T1000 (cell line): ENCODE measurements at regions not wholly inside any gene's neighbourhood (a gene's known extent, or its start where the extent isn't known, plus 50 kb on each side); places are given as distances from the start of the nearest gene placed in this dataset.

Experiments used
- DNase-seq: peaks from one replicate; lab custom pipeline; 2025; ENCODE audit warnings: mixed read lengths; lab: John Stamatoyannopoulos, UW

- no peak for DNase-seq
These were observed 730.0 kb upstream of the TMEM132C start for GRCh38 chr12:127536833-127537428.

- no peak for DNase-seq
These were observed 728.7 kb upstream of the TMEM132C start for GRCh38 chr12:127538316-127538715.

GRCh38 chr12:127539226-127539858 lies 727.6 kb upstream of the TMEM132C start:
- DNase-seq, result no peak

- no peak for DNase-seq
These were observed 724.6 kb upstream of the TMEM132C start for GRCh38 chr12:127542391-127542790.

GRCh38 chr12:127542931-127543330 lies 724.0 kb upstream of the TMEM132C start:
- no peak for DNase-seq

- DNase-seq, result no peak
These were observed 720.1 kb upstream of the TMEM132C start for GRCh38 chr12:127546721-127547505.

- peak; percentile 27 for DNase-seq
These were observed 718.8 kb upstream of the TMEM132C start for GRCh38 chr12:127548123-127548553.

- peak; percentile 33 for DNase-seq
These were observed 716.7 kb upstream of the TMEM132C start for GRCh38 chr12:127550271-127550670.

GRCh38 chr12:127552838-127553237 lies 714.1 kb upstream of the TMEM132C start:
- DNase-seq, result no peak

- no peak for DNase-seq
These were observed 711.9 kb upstream of the TMEM132C start for GRCh38 chr12:127555071-127555470.

- no peak for DNase-seq
These were observed 710.6 kb upstream of the TMEM132C start for GRCh38 chr12:127556231-127556886.

- no peak for DNase-seq
These were observed 708.6 kb upstream of the TMEM132C start for GRCh38 chr12:127558361-127558760.

- peak; percentile 62 for DNase-seq
These were observed 707.5 kb upstream of the TMEM132C start for GRCh38 chr12:127559349-127560040.

- DNase-seq, result no peak
These were observed 706.9 kb upstream of the TMEM132C start for GRCh38 chr12:127560041-127560478.

GRCh38 chr12:127562816-127563215 lies 704.2 kb upstream of the TMEM132C start:
- no peak for DNase-seq

- DNase-seq, result no peak
These were observed 701.7 kb upstream of the TMEM132C start for GRCh38 chr12:127565241-127565640.

- no peak for DNase-seq
These were observed 699.4 kb upstream of the TMEM132C start for GRCh38 chr12:127567531-127567930.

GRCh38 chr12:127570387-127570786 lies 696.6 kb upstream of the TMEM132C start:
- no peak for DNase-seq

GRCh38 chr12:127570793-127571360 lies 696.1 kb upstream of the TMEM132C start:
- no peak for DNase-seq

GRCh38 chr12:127571578-127571977 lies 695.4 kb upstream of the TMEM132C start:
- DNase-seq, result no peak

GRCh38 chr12:127579446-127579845 lies 687.5 kb upstream of the TMEM132C start:
- no peak for DNase-seq
